Heart right ventricle (tissue), 16 donors: ENCODE measurements at regions not wholly inside any gene's neighbourhood (a gene's known extent, or its start where the extent isn't known, plus 50 kb on each side); places are given as distances from the start of the nearest gene placed in this dataset.

Experiments used
- ATAC-seq, 8 donors: fragments of 200-7000 bp; cut with Tn5 transposase; one replicate each; pipeline ENCODE4 v1.9.1; 2020; ENCODE audit warnings: mild to moderate bottlenecking in 8 of 8, moderate library complexity in 8 of 8, moderate number of reproducible peaks in 1 of 8
- DNase-seq, 2 donors: peaks; one replicate each; pipeline ENCODE4 v3.0.0-alpha.2; 2020
- H3K27ac ChIP-seq, 10 donors: fragments of 200-600 bp; sonication (generic) in 2 of 10; one replicate each; pipeline versions ENCODE4 v1.5.0 to v1.8.0; 2020 to 2022; ENCODE audit warnings: mild to moderate bottlenecking in 3 of 10
- H3K27me3 ChIP-seq, 7 donors: fragments of 200-600 bp; one replicate each; pipeline ENCODE4 v1.8.0; 2021 to 2022; ENCODE audit warnings: mild to moderate bottlenecking in 2 of 7
- H3K36me3 ChIP-seq, 9 donors: fragments of 200-600 bp; sonication (generic) in 1 of 9; one replicate each; pipeline versions ENCODE4 v1.5.0 to v1.8.0; 2020 to 2022; ENCODE audit warnings: mild to moderate bottlenecking in 2 of 9
- H3K4me1 ChIP-seq, 9 donors: fragments of 200-600 bp; sonication (generic) in 1 of 9; one replicate each; pipeline versions ENCODE4 v1.5.0 to v1.8.0; 2020 to 2022; ENCODE audit warnings: mild to moderate bottlenecking in 4 of 9
- H3K4me3 ChIP-seq, 10 donors: fragments of 200-600 bp; sonication (generic) in 2 of 10; one replicate each; pipeline versions ENCODE4 v1.5.0 to v1.8.0; 2020 to 2022; ENCODE audit warnings: mild to moderate bottlenecking in 7 of 10, moderate library complexity in 2 of 10
- H3K9me3 ChIP-seq, 11 donors: fragments of 200-600 bp in 10 of 11; sonication (generic) in 2 of 11; one replicate each; pipeline versions ENCODE4 v1.5.0 to v1.8.0; 2013 to 2022; ENCODE audit warnings: mild to moderate bottlenecking in 2 of 11, control low read depth in 1 of 11, moderate library complexity in 1 of 11
- CTCF ChIP-seq, 9 donors: fragments of 200-600 bp; sonication (generic) in 2 of 9; IDR thresholded peaks; one replicate each; pipeline versions ENCODE4 v1.5.0 to v1.8.0; 2021 to 2022; ENCODE audit warnings: antibody characterized with exemption in 9 of 9, mild to moderate bottlenecking in 5 of 9, moderate library complexity in 1 of 9
- WGBS, 2 donors: extraction: QIAGEN DNeasy Blood & Tissue Kit; methylation state at CpG; one replicate each; pipeline ENCODE4 v1.1.7; 2013; ENCODE audit warnings: inconsistent platforms in 1 of 2; 5-methylcytosine and 5-hydroxymethylcytosine counted together
- intact Hi-C, 10 donors: fragments of 100-400 bp; cut with DNase I; formaldehyde crosslinking; loops; one replicate each; pipeline versions ENCODE4 v1.11.1 to v1.14.2; 2022
- donor health status: Arrhythmogenic right ventricular cardiomyopathy.
- donor health status: ischemic (EF 13 %, LVEDD 7.1; RV severe dilation, severe dysfunction).
- donor health status: healthy with polysubstance abuse.
- donor health status: DM: no; HTN: yes; CAD: no.
- donor health status: DM: no; HTN: no; CAD: no.
- donor health status: ischemic (EF 25% LVEDD 6.9; RV normal size, moderate dysfunction).
- donor health status: ischemic (EF 25% LVEDD 5.7; RV mildly dilated, moderate dysfunction).
- donor health status: healthy.
- donor health status: DM: yes; HTN: yes; CAD: no.
- donor health status: Ischemic cardiomyopathy.
- donor health status: ischemic (EF 35%, LVEDD 5.7; RV mildly dilated, moderate dysfunction).
- donor health status: nonischemic (EF 11% LVEDD 7.7; RV severe dilation, severe dysfunction).
- donor health status: DM: yes; HTN: yes; CAD: no.
- donor health status: PGD.
- donor health status: ischemic (EF 29% LVEDD 5.4; RV normal size, mild dysfunction).
- donor health status: nonischemic (EF 23%, LVEDD 6.1; RV moderate dilation, normal function).

- no peaks in the 10 kb centered on the region for H3K9me3 ChIP-seq
- peak overlapping the region in 1 of 10 donors; percentile 69 for H3K27ac ChIP-seq
- H3K36me3 ChIP-seq = peaks cover 0 to 4% (median 0%) of the 10 kb centered on the region in 9 donors
- no peaks in the 10 kb centered on the region for H3K27me3 ChIP-seq
- H3K4me3 ChIP-seq = no peak overlapping the region
- no peak for DNase-seq
- no peak for ATAC-seq
- no peak for TF ChIP-seq CTCF (IDR thresholded peaks at IDR 0.05)
- WGBS, 2 donors = 62 to 64% methylated on average over 3 of the region's 3 CpGs
- peaks cover 6 to 89% (median 66%) of the 10 kb centered on the region in 9 donors for H3K4me1 ChIP-seq
- intact Hi-C loops = loop anchor here in 1 of 10 donors (10.0 kb wide), 1 partner anchor 51 kb away; no protein-coding TSS in a partner anchor
Measured at GRCh38 chr20:19923762-19924161, 93.4 kb upstream of the NAA20 start.

GRCh38 chr20:19924255-19924654, 92.9 kb upstream of the NAA20 start:
- intact Hi-C loops = loop anchor here in 1 of 10 donors (10.0 kb wide), 1 partner anchor 51 kb away; no protein-coding TSS in a partner anchor
- DNase-seq = no peak
- no peaks in the 10 kb centered on the region for H3K9me3 ChIP-seq
- TF ChIP-seq CTCF (IDR thresholded peaks at IDR 0.05) = no peak
- 70 to 73% methylated on average over 5 of the region's 5 CpGs for WGBS, 2 donors
- peaks cover 4 to 89% (median 65%) of the 10 kb centered on the region in 9 donors for H3K4me1 ChIP-seq
- H3K36me3 ChIP-seq = peaks cover 0 to 4% (median 0%) of the 10 kb centered on the region in 9 donors
- no peaks in the 10 kb centered on the region for H3K27me3 ChIP-seq
- H3K27ac ChIP-seq = no peak overlapping the region
- H3K4me3 ChIP-seq = no peak overlapping the region
- ATAC-seq = no peak

- Histone ChIP-seq H3K9me3 (no peaks in the 10 kb centered on the region), H3K36me3 (peaks cover 0 to 1% (median 0%) of the 10 kb centered on the region in 9 donors), H3K27me3 (no peaks in the 10 kb centered on the region), H3K27ac (peak overlapping the region in 3 of 10 donors; percentile 13 to 63 (median 28)), H3K4me1 (peaks cover 3 to 90% (median 64%) of the 10 kb centered on the region in 9 donors), H3K4me3 (no peak overlapping the region)
- intact Hi-C loops = loop anchor here in 1 of 10 donors (10.0 kb wide), 1 partner anchor 48 kb away; no protein-coding TSS in a partner anchor
- no peak for DNase-seq
- 35 to 43% methylated on average over 4 of the region's 4 CpGs for WGBS, 2 donors
- no peak for ATAC-seq
- TF ChIP-seq CTCF (IDR thresholded peaks at IDR 0.05) = no peak
Measured at GRCh38 chr20:19926591-19926990, 90.6 kb upstream of the NAA20 start.

GRCh38 chr20:19928328-19929011, 88.7 kb upstream of the NAA20 start:
- Histone ChIP-seq H3K27me3 (no peaks in the 10 kb centered on the region), H3K36me3 (no peaks in the 10 kb centered on the region), H3K4me1 (peaks cover 3 to 90% (median 61%) of the 10 kb centered on the region in 9 donors), H3K4me3 (no peak overlapping the region), H3K27ac (peak overlapping the region in 4 of 10 donors; percentile 6 to 89 (median 20)), H3K9me3 (no peaks in the 10 kb centered on the region)
- intact Hi-C loops = loop anchor here in 1 of 10 donors (10.0 kb wide), 1 partner anchor 46 kb away; no protein-coding TSS in a partner anchor
- 87 to 91% methylated on average over 9 of the region's 9 CpGs for WGBS, 2 donors
- no peak for TF ChIP-seq CTCF (IDR thresholded peaks at IDR 0.05)
- no peak for DNase-seq
- ATAC-seq = peak in 2 of 8 donors; percentile 14 to 32
